NCI-H82 (cell line): ENCODE measurements at regions not wholly inside any gene's neighbourhood (a gene's known extent, or its start where the extent isn't known, plus 50 kb on each side); places are given as distances from the start of the nearest gene placed in this dataset.
"Not testable (repeated sequence)": the region's sequence is repeated elsewhere in the genome, so short reads cannot be mapped to it uniquely, and the experiment has no call there.

ENCODE experiments used
- DNase-seq: peaks from one replicate; lab custom pipeline; 2025; lab: John Stamatoyannopoulos, UW

GRCh38 chr3:522888-523287 is 326.3 kb downstream of the CHL1 start:
- no peak for DNase-seq

- no peak for DNase-seq
Measured at GRCh38 chr3:525415-525814, 328.9 kb downstream of the CHL1 start.

- no peak for DNase-seq
Measured at GRCh38 chr3:535566-536416, 339.2 kb downstream of the CHL1 start.

- DNase-seq, result no peak
Measured at GRCh38 chr3:536417-536813, 339.9 kb downstream of the CHL1 start.

GRCh38 chr3:541062-541801 is 344.7 kb downstream of the CHL1 start:
- DNase-seq, result no peak

GRCh38 chr3:542021-542420 is 345.5 kb downstream of the CHL1 start:
- DNase-seq, result no peak

GRCh38 chr3:549636-550035 is 353.1 kb downstream of the CHL1 start:
- peak; percentile 57 for DNase-seq

- peak; percentile 69 for DNase-seq
Measured at GRCh38 chr3:550471-550870, 353.9 kb downstream of the CHL1 start.

GRCh38 chr3:557972-558371 is 361.4 kb downstream of the CHL1 start:
- DNase-seq, result no peak

GRCh38 chr3:567488-568185 is 371.1 kb downstream of the CHL1 start:
- DNase-seq, result no peak

- not testable (repeated sequence) for DNase-seq
Measured at GRCh38 chr3:579529-579928, 383.0 kb downstream of the CHL1 start.

GRCh38 chr3:589066-589465 is 392.5 kb downstream of the CHL1 start:
- not testable (repeated sequence) for DNase-seq

GRCh38 chr3:597304-597703 is 400.7 kb downstream of the CHL1 start:
- not testable (repeated sequence) for DNase-seq

GRCh38 chr3:597746-598145 is 401.2 kb downstream of the CHL1 start:
- not testable (repeated sequence) for DNase-seq

GRCh38 chr3:607480-607879 is 410.9 kb downstream of the CHL1 start:
- DNase-seq, result not testable (repeated sequence)

GRCh38 chr3:621714-622113 is 425.2 kb downstream of the CHL1 start:
- DNase-seq, result no peak

- no peak for DNase-seq
Measured at GRCh38 chr3:622314-622713, 425.8 kb downstream of the CHL1 start.

GRCh38 chr3:623914-624545 is 427.5 kb downstream of the CHL1 start:
- DNase-seq, result no peak

GRCh38 chr3:632571-633170 is 436.1 kb downstream of the CHL1 start:
- peak; percentile 93 for DNase-seq

- peak; percentile 18 for DNase-seq
Measured at GRCh38 chr3:634511-634910, 437.9 kb downstream of the CHL1 start.

- no peak for DNase-seq
Measured at GRCh38 chr3:635393-635792, 438.8 kb downstream of the CHL1 start.

GRCh38 chr3:643376-643775 is 446.8 kb downstream of the CHL1 start:
- peak; percentile 21 for DNase-seq
